Sciatic nerve (tissue), 2 donors: ENCODE measurements at regions not wholly inside any gene's neighbourhood (a gene's known extent, or its start where the extent isn't known, plus 50 kb on each side); places are given as distances from the start of the nearest gene placed in this dataset.

Experiments used
- ATAC-seq: fragments of 200-7000 bp; cut with Tn5 transposase; one replicate; pipeline ENCODE4 v1.9.1; 2020; ENCODE audit warnings: mild to moderate bottlenecking, moderate library complexity
- DNase-seq: peaks from one replicate; pipeline ENCODE4 v3.0.0-alpha.2; 2020; ENCODE audit warnings: low spot score
- intact Hi-C: fragments of 100-400 bp; cut with DNase I; formaldehyde crosslinking; loops from one replicate; pipeline ENCODE4 v1.14.2; 2022
- donor health status: DM: no; HTN: no; CAD: no.
- donor health status: DM: no; HTN: no; CAD: no.

- DNase-seq = no peak
- intact Hi-C loops = no loop called here
- no peak for ATAC-seq
Observed at GRCh38 chr6:93575495-93576267, 156.3 kb upstream of the EPHA7 start.

GRCh38 chr6:93574299-93574698, 154.9 kb upstream of the EPHA7 start:
- intact Hi-C loops = no loop called here

GRCh38 chr6:93571346-93571745, 152.0 kb upstream of the EPHA7 start:
- no peak for DNase-seq
- ATAC-seq = no peak
- intact Hi-C loops = no loop called here

More at GRCh38 chr6:93574299-93574698, 154.9 kb upstream of the EPHA7 start:
- DNase-seq = no peak
- no peak for ATAC-seq

- ATAC-seq (no peak), DNase-seq (no peak)
- intact Hi-C loops = no loop called here
Observed at GRCh38 chr6:93568169-93568568, 148.8 kb upstream of the EPHA7 start.

GRCh38 chr6:93567164-93567563, 147.8 kb upstream of the EPHA7 start:
- intact Hi-C loops = no loop called here
- ATAC-seq (no peak), DNase-seq (no peak)

GRCh38 chr6:93566285-93566684, 146.9 kb upstream of the EPHA7 start:
- intact Hi-C loops = no loop called here
- no peak for ATAC-seq
- no peak for DNase-seq

DNA sequence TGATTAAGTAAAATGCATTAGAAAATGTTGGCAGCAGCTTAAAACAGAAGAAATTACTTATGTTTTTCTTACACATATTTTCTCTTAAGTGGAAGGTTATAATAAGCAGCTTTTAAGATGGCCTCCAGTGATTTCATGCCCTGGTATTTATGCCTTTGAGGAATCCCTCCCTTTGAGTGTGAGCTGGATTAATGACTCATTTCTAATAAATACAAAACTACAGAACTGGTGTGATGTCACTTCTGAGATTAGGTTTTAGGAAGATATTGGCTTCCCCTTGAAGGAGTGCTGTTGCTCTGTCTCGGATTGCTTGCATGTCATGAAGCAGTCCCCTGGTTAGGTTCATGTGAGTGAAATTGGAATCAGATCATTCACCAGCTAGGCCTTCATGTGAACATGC, 143.2 kb upstream of the EPHA7 start:
- intact Hi-C loops = no loop called here
- DNase-seq (no peak), ATAC-seq (no peak)

DNA sequence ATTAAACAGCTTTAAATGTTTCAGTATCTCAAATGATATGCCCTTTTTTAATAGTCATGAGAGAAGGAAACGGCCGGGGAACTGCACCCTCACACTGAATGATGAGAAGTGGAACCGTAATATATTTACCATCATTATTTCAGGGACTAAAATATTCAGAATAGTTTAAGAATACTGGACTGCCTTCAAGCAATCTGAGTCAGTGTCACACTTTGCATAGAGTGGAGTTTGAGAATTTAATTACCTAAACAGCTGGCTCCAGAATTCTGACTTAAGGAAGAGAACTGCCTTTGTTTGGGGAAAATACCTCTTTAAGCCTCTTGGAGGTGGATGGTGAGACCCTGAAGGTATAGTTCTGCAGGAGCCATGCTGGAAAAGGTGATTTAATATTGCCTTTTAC, 135.9 kb upstream of the EPHA7 start:
- ATAC-seq = no peak

DNA sequence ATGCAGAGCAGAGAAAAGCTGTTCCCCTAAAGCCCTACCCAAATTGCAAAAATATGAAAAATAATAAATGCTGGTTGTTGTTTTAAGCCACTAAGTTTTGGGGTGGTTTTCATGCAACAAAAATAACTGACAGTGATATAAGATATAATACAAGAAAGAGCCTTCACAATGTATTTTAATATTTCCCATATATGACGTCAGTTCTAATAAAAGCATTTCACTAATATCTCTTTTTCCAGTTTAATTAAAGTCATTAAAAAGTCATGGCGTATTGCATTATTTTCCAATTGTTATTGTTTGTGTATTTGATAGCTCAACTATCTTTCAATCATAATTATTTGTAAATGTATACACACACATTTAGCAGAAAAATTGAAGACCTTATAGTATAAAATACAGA, 134.7 kb upstream of the EPHA7 start:
- intact Hi-C loops = no loop called here
- no peak for ATAC-seq
- no peak for DNase-seq

More for the DNA sequence above, 135.9 kb upstream of the EPHA7 start:
- no peak for DNase-seq
- intact Hi-C loops = no loop called here

DNA sequence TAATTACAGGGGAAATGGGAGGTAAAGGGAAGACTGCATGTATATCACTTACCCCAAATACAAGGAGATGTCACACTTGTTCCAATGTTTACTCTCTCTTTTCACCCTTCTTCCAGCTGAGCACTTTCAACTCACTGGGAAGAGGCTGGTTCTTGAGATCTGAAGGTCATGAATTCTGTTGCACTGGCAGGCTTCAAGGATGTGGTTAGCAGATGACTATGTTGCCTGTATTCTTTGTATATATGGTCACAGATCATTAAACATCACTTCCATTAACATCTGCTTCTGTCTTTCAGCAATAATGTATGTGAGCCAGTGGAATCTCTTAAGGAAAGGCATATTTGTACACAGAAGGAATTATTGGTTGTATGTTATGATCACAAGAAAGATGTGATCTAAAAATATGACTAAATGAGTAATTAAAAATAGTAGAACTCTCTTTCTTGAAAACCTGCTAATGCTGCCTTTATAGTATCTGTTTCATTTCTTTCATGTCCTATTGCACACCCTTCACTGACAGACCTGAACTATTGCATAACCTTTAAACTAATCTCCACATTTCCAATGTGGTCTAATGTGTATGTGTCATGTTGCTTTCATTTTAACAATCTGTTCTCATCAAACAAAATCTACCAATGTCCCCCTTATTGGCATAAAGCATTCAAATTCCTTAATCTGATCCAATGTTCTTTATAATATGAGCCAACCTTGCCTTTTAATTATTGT, 131.4 kb upstream of the EPHA7 start:
- DNase-seq (no peak), ATAC-seq (no peak)
- intact Hi-C loops = no loop called here

DNA sequence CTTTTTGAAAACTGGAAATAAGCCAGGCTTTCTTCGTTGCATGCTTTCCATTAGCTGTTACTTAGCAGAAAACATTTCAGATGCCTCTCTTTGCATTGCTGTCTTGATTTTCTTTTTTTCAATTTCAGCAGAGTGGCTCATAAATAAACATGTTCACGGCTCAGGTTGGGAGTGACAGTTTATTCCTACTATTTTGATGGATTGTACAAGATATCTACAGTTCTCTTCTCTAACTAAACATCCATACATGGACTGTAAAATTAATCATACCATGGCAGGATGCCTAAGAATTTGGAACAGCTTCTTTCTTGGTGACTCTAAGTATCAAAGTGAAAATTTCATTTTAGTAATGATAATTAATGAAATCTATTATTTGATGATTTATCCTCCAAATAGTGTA, 130.5 kb upstream of the EPHA7 start:
- ATAC-seq (no peak), DNase-seq (no peak)
- intact Hi-C loops = no loop called here

- ATAC-seq (no peak), DNase-seq (no peak)
- intact Hi-C loops = no loop called here
Observed at GRCh38 chr6:93524671-93525451, 105.5 kb upstream of the EPHA7 start.

- intact Hi-C loops = no loop called here
- ATAC-seq (no peak), DNase-seq (no peak)
Observed at GRCh38 chr6:93523365-93523764, 104.0 kb upstream of the EPHA7 start.

DNA sequence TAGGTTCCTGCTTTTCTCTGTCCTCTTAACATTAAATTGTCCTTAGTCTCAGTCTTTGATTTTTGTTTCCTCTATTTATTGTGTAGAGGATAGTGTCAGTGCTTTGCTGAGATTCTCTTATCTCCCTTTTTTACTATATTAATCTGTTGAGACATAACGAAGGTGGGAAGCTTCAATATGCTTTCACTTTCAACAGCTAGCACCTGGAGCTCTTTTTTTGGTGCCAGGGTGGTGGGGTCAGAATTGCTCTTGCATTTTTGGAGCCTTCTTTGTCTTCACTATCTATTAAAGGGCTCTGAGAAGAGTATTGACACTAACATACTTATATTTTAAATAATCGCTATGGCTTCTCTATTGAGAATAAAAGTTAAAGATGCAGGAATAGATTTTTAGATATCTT, 97.1 kb upstream of the EPHA7 start:
- ATAC-seq = no peak
- DNase-seq = no peak
- intact Hi-C loops = no loop called here

DNA sequence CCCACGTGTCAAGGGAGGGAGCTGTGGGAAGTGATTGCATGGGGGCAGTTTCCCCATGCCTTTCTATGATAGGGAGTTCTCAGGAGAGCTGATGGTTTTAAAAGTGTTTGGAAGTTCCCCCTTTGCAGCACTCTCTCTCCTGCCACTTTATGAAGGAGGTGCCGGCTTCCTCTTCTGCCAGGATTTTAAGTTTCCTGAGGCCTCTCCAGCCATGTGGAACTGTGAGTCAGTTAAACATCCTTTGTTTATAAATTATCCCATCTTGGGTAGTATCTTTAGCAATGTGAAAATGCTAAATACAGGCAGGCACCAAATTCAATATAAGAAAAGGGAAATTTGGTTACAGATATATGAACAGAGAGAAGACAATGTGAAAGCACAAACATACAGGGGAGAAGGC, 96.4 kb upstream of the EPHA7 start:
- intact Hi-C loops = no loop called here
- ATAC-seq (no peak), DNase-seq (no peak)

- intact Hi-C loops = no loop called here
- ATAC-seq = no peak
- DNase-seq = no peak
Observed at GRCh38 chr6:93498713-93499112, 79.4 kb upstream of the EPHA7 start.

GRCh38 chr6:93496548-93496947, 77.2 kb upstream of the EPHA7 start:
- intact Hi-C loops = no loop called here
- DNase-seq = no peak
- no peak for ATAC-seq

- ATAC-seq (no peak), DNase-seq (no peak)
- intact Hi-C loops = no loop called here
Observed at GRCh38 chr6:93494057-93494456, 74.7 kb upstream of the EPHA7 start.

GRCh38 chr6:93474733-93475179, 55.4 kb upstream of the EPHA7 start:
- intact Hi-C loops = no loop called here
- DNase-seq = no peak
- no peak for ATAC-seq

DNA sequence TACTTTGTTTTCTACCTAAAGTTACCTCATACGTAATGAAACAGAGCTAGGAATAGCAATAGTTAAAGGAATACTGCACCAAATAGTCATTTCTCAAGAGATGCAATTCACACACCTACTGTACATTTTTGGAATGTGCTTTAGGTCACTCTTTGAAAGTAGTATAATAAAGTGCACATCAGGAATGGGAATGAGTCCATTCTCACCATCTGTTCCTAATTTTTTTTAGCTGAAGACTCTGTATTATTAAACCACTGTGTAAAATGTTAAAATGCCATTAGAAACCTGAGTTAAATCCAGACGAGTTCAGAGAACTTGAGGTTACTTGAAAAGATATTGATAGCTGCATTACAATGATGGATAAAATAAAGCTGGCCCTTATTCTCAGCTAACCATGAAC, 51.9 kb upstream of the EPHA7 start:
- no peak for ATAC-seq
- intact Hi-C loops = no loop called here

More for the DNA sequence above, 51.9 kb upstream of the EPHA7 start:
- DNase-seq = no peak
